Thyroid gland (tissue), 4 donors: ENCODE measurements at regions not wholly inside any gene's neighbourhood (a gene's known extent, or its start where the extent isn't known, plus 50 kb on each side); places are given as distances from the start of the nearest gene placed in this dataset.

Experiments
- CTCF ChIP-seq, 6 experiments: fragments of 200-600 bp in 3 of 6; fragments of 450-650 bp in 3 of 6; sonication (generic) in 3 of 6; IDR thresholded peaks; one replicate each; pipeline ENCODE4 v1.5.1; 2016 to 2019; ENCODE audit warnings: antibody characterized with exemption in 6 of 6, mild to moderate bottlenecking in 2 of 6, inconsistent platforms in 1 of 6, moderate library complexity in 1 of 6
- POLR2A ChIP-seq, 2 donors: fragments of 450-650 bp; IDR thresholded peaks; one replicate each; pipeline ENCODE4 v1.6.1; 2017; ENCODE audit warnings: antibody characterized with exemption in 2 of 2, mild to moderate bottlenecking in 2 of 2, moderate library complexity in 1 of 2

GRCh38 chr13:60757501-60758215 lies 360.6 kb downstream of the TDRD3 start:
- TF ChIP-seq CTCF (IDR thresholded peaks at IDR 0.05) (no peak), POLR2A (IDR thresholded peaks at IDR 0.05) (no peak)
